Sigmoid colon (tissue), 6 donors: ENCODE measurements at regions not wholly inside any gene's neighbourhood (a gene's known extent, or its start where the extent isn't known, plus 50 kb on each side); places are given as distances from the start of the nearest gene placed in this dataset.
"Not testable (repeated sequence)": the region's sequence is repeated elsewhere in the genome, so short reads cannot be mapped to it uniquely, and the experiment has no call there.

Experiments
- DNase-seq: peaks from one replicate; pipeline ENCODE4 v3.0.0-alpha.2; 2019
- H3K27ac ChIP-seq, 4 donors: fragments of 200-600 bp; sonication (generic); one replicate each; pipeline ENCODE4 v1.5.1; 2016 to 2019; ENCODE audit warnings: mild to moderate bottlenecking in 1 of 4
- H3K27me3 ChIP-seq, 3 donors: fragments of 200-600 bp; sonication (generic); one replicate each; pipeline ENCODE4 v1.5.1; 2019; ENCODE audit warnings: mild to moderate bottlenecking in 1 of 3
- H3K36me3 ChIP-seq, 4 donors: fragments of 200-600 bp; sonication (generic); one replicate each; pipeline ENCODE4 v1.5.1; 2016 to 2019
- H3K4me1 ChIP-seq, 4 donors: fragments of 200-600 bp; sonication (generic); one replicate each; pipeline ENCODE4 v1.5.1; 2017 to 2019
- H3K4me3 ChIP-seq, 4 donors: fragments of 200-600 bp; sonication (generic); one replicate each; pipeline ENCODE4 v1.5.1; 2017 to 2019; ENCODE audit warnings: mild to moderate bottlenecking in 2 of 4, moderate library complexity in 1 of 4
- H3K9me3 ChIP-seq, 4 donors: fragments of 200-600 bp in 3 of 4; sonication (generic) in 3 of 4; one replicate each; pipeline versions ENCODE4 v1.5.1 to v1.6.1; 2013 to 2019
- CTCF ChIP-seq, 4 experiments: fragments of 450-650 bp in 3 of 4; fragments of 200-600 bp in 1 of 4; IDR thresholded peaks; one replicate each; pipeline ENCODE4 v1.5.1; 2016 to 2019; ENCODE audit warnings: antibody characterized with exemption in 4 of 4, mild to moderate bottlenecking in 3 of 4, moderate library complexity in 2 of 4
- EP300 ChIP-seq, 4 donors: sonication (generic); formaldehyde crosslinking; IDR thresholded peaks; one replicate each; pipeline ENCODE4 v1.6.1; 2017; ENCODE audit warnings: antibody characterized with exemption in 4 of 4
- POLR2A ChIP-seq, 2 donors: fragments of 450-650 bp; IDR thresholded peaks; one replicate each; pipeline ENCODE4 v1.6.1; 2016; ENCODE audit warnings: antibody characterized with exemption in 2 of 2, mild to moderate bottlenecking in 2 of 2, moderate library complexity in 2 of 2
- POLR2AphosphoS5 ChIP-seq, 4 donors: sonication (generic); formaldehyde crosslinking; IDR thresholded peaks; one replicate each; pipeline ENCODE4 v1.6.1; 2017; ENCODE audit warnings: antibody characterized with exemption in 4 of 4
- WGBS, 2 donors: extraction: QIAGEN DNeasy Blood & Tissue Kit; methylation state at CpG; one replicate each; pipeline ENCODE4 v1.1.7; 2013; 5-methylcytosine and 5-hydroxymethylcytosine counted together
- intact Hi-C: fragments of 100-400 bp; cut with DNase I; formaldehyde crosslinking; loops from one replicate; pipeline ENCODE4 v1.15.1; 2023
- donor health status: healthy with polysubstance abuse.
- donor health status: healthy.

- no peaks in the 10 kb centered on the region for H3K9me3 ChIP-seq
- no peak overlapping the region for H3K27ac ChIP-seq
- no peaks in the 10 kb centered on the region for H3K36me3 ChIP-seq
- intact Hi-C loops: no loop called here
- H3K4me1 ChIP-seq: no peaks in the 10 kb centered on the region
- H3K27me3 ChIP-seq: no peaks in the 10 kb centered on the region
- TF ChIP-seq POLR2AphosphoS5 (IDR thresholded peaks at IDR 0.05): no peak
- TF ChIP-seq EP300 (IDR thresholded peaks at IDR 0.05): no peak
- no peak for TF ChIP-seq POLR2A (IDR thresholded peaks at IDR 0.05)
- TF ChIP-seq CTCF (IDR thresholded peaks at IDR 0.05): no peak
- 77 to 88% methylated on average over 4 of the region's 4 CpGs for WGBS, 2 donors
- no peak for DNase-seq
- no peak overlapping the region for H3K4me3 ChIP-seq
These were observed 930.1 kb upstream of the GJE1 start for GRCh38 chr6:141202626-141203025.

GRCh38 chr6:141199074-141199473 is 933.7 kb upstream of the GJE1 start:
- intact Hi-C loops: no loop called here
- Histone ChIP-seq H3K9me3 (no peaks in the 10 kb centered on the region), H3K27ac (no peak overlapping the region), H3K36me3 (no peaks in the 10 kb centered on the region), H3K27me3 (no peaks in the 10 kb centered on the region), H3K4me1 (no peaks in the 10 kb centered on the region), H3K4me3 (no peak overlapping the region)
- no peak for DNase-seq
- 45 to 69% methylated on average over 1 of the region's 1 CpG for WGBS, 2 donors
- TF ChIP-seq POLR2A (IDR thresholded peaks at IDR 0.05) (no peak), CTCF (IDR thresholded peaks at IDR 0.05) (no peak), EP300 (IDR thresholded peaks at IDR 0.05) (no peak), POLR2AphosphoS5 (IDR thresholded peaks at IDR 0.05) (no peak)

- no peak overlapping the region for H3K27ac ChIP-seq
- intact Hi-C loops: no loop called here
- WGBS, 2 donors: 81 to 85% methylated on average over 6 of the region's 6 CpGs
- H3K9me3 ChIP-seq: peaks cover 0 to 3% (median 0%) of the 10 kb centered on the region in 4 donors
- DNase-seq: no peak
- H3K4me3 ChIP-seq: no peak overlapping the region
- no peak for TF ChIP-seq EP300 (IDR thresholded peaks at IDR 0.05)
- no peak for TF ChIP-seq POLR2AphosphoS5 (IDR thresholded peaks at IDR 0.05)
- TF ChIP-seq CTCF (IDR thresholded peaks at IDR 0.05): no peak
- TF ChIP-seq POLR2A (IDR thresholded peaks at IDR 0.05): no peak
- H3K4me1 ChIP-seq: no peaks in the 10 kb centered on the region
- no peaks in the 10 kb centered on the region for H3K27me3 ChIP-seq
- no peaks in the 10 kb centered on the region for H3K36me3 ChIP-seq
These were observed 937.4 kb upstream of the GJE1 start for GRCh38 chr6:141195251-141195832.

GRCh38 chr6:141183368-141183767 is 949.4 kb upstream of the GJE1 start:
- 91 to 95% methylated on average over 9 of the region's 9 CpGs for WGBS, 2 donors
- TF ChIP-seq POLR2AphosphoS5 (IDR thresholded peaks at IDR 0.05): no peak
- TF ChIP-seq POLR2A (IDR thresholded peaks at IDR 0.05): no peak

GRCh38 chr6:141175458-141175857 is 957.3 kb upstream of the GJE1 start:
- H3K27me3 ChIP-seq, H3K4me3 ChIP-seq, H3K9me3 ChIP-seq, H3K27ac ChIP-seq, H3K36me3 ChIP-seq, H3K4me1 ChIP-seq, intact Hi-C loops, DNase-seq: not testable (repeated sequence)
- 91 to 96% methylated on average over 5 of the region's 5 CpGs for WGBS, 2 donors

More at GRCh38 chr6:141183368-141183767, 949.4 kb upstream of the GJE1 start:
- H3K36me3 ChIP-seq: no peaks in the 10 kb centered on the region
- H3K27ac ChIP-seq: no peak overlapping the region
- no peaks in the 10 kb centered on the region for H3K27me3 ChIP-seq
- intact Hi-C loops: no loop called here
- H3K4me3 ChIP-seq: no peak overlapping the region
- DNase-seq: no peak
- no peaks in the 10 kb centered on the region for H3K4me1 ChIP-seq
- peaks cover 0 to 4% (median under 1%) of the 10 kb centered on the region in 4 donors for H3K9me3 ChIP-seq

- 94 to 95% methylated on average over 18 of the region's 18 CpGs for whole genome bisulfite sequencing, 2 donors
- no peak for DNase-seq
- TF ChIP-seq POLR2A (IDR thresholded peaks at IDR 0.05) (no peak), EP300 (IDR thresholded peaks at IDR 0.05) (no peak), CTCF (IDR thresholded peaks at IDR 0.05) (no peak), POLR2AphosphoS5 (IDR thresholded peaks at IDR 0.05) (no peak)
- Histone ChIP-seq H3K4me3 (no peak overlapping the region), H3K27ac (no peak overlapping the region), H3K9me3 (no peaks in the 10 kb centered on the region), H3K36me3 (no peaks in the 10 kb centered on the region), H3K27me3 (no peaks in the 10 kb centered on the region), H3K4me1 (no peaks in the 10 kb centered on the region)
- intact Hi-C loops: no loop called here
These were observed 957.8 kb upstream of the GJE1 start for GRCh38 chr6:141174932-141175331.
